H1 (cell line): ENCODE measurements at regions not wholly inside any gene's neighbourhood (a gene's known extent, or its start where the extent isn't known, plus 50 kb on each side); places are given as distances from the start of the nearest gene placed in this dataset.

Experiments used
- CHD7 ChIP-seq: fragments of 300-600 bp; sonication (generic); IDR thresholded peaks from 2 replicates; pipeline ENCODE4 v1.7.1; 2012; ENCODE audit warnings: low read length, moderate library complexity, mild to moderate bottlenecking, inconsistent platforms; ENCODE audit not compliant: insufficient replicate concordance
- FOSL1 ChIP-seq: IDR thresholded peaks from 2 replicates; pipeline ENCODE4 v1.6.1; 2011; ENCODE audit warnings: mild to moderate bottlenecking, low read depth, low read length, moderate library complexity; ENCODE audit not compliant: insufficient read depth
- GABPA ChIP-seq: IDR thresholded peaks from 2 replicates; pipeline ENCODE4 v1.6.1; 2011; ENCODE audit warnings: mild to moderate bottlenecking, low read length, moderate library complexity, borderline replicate concordance; ENCODE audit not compliant: insufficient read depth
- KDM1A ChIP-seq: fragments of 200-600, 300-600 bp; sonication (generic); IDR thresholded peaks from 2 replicates; pipeline ENCODE4 v1.7.1; 2016; ENCODE audit warnings: mild to moderate bottlenecking, low read length, borderline replicate concordance
- RBBP5 ChIP-seq: IDR thresholded peaks from 2 replicates; pipeline ENCODE4 v1.7.1; 2012; ENCODE audit warnings: low read depth, mild to moderate bottlenecking, inconsistent platforms, low read length, moderate library complexity, borderline replicate concordance
- RFX5 ChIP-seq: IDR thresholded peaks from 2 replicates; pipeline ENCODE4 v1.6.1; 2011; ENCODE audit warnings: low read depth, low read length, improper control_type of control experiment, borderline replicate concordance
- SP4 ChIP-seq: IDR thresholded peaks from 2 replicates; pipeline ENCODE4 v1.6.1; 2012; ENCODE audit warnings: low read length, inconsistent platforms
- SRF ChIP-seq: IDR thresholded peaks from 2 replicates; pipeline ENCODE4 v1.6.1; 2011; ENCODE audit warnings: mild to moderate bottlenecking, low read depth, low read length, moderate library complexity

- TF ChIP-seq CHD7 (no peak), SRF (no peak), RFX5 (no peak), SP4 (no peak), GABPA (no peak), KDM1A (no peak), RBBP5 (no peak), FOSL1 (no peak)
Measured at GRCh38 chr3:70789878-70790277, 477.4 kb upstream of the MDFIC2 start (continued).
